Bronchial epithelial cell (primary cell): ENCODE measurements at regions not wholly inside any gene's neighbourhood (a gene's known extent, or its start where the extent isn't known, plus 50 kb on each side); places are given as distances from the start of the nearest gene placed in this dataset.

Experiments used
- DNase-seq: peaks from one replicate; pipeline ENCODE4 v3.0.0-alpha.2; 2010; ENCODE audit warnings: low read depth
- FAIRE-seq: peaks from 2 replicates; lab custom pipeline; 2011; peaks lifted over from hg19 to GRCh38; lab: Jason Lieb, UNC
- H3K27me3 ChIP-seq: 2 replicates; pipeline ENCODE4 v1.5.1; 2011; ENCODE audit warnings: low read length; ENCODE audit not compliant: control insufficient read depth, insufficient read depth
- H3K36me3 ChIP-seq: 2 replicates; pipeline ENCODE4 v1.5.1; 2011; ENCODE audit warnings: low read length; ENCODE audit not compliant: control insufficient read depth, insufficient read depth
- H3K4me3 ChIP-seq: 2 replicates; pipeline ENCODE4 v1.5.1; 2011; ENCODE audit warnings: mild to moderate bottlenecking, low read depth, low read length, control low read depth
- CTCF ChIP-seq: IDR thresholded peaks from 2 replicates; pipeline ENCODE4 v1.5.1; 2011; ENCODE audit warnings: mild to moderate bottlenecking, moderate library complexity, low read length, control low read depth, inconsistent platforms; ENCODE audit not compliant: insufficient read depth, severe bottlenecking

- Histone ChIP-seq H3K36me3 (no peaks in the 10 kb centered on the region), H3K4me3 (no peak overlapping the region), H3K27me3 (no peaks in the 10 kb centered on the region)
- DNase-seq (no peak), FAIRE-seq (no peak)
- no peak for TF ChIP-seq CTCF
Measured at GRCh38 chr4:119861731-119862130, 204.9 kb downstream of the MAD2L1 start.

GRCh38 chr4:119858176-119858575, 208.5 kb downstream of the MAD2L1 start:
- H3K36me3 ChIP-seq = no peaks in the 10 kb centered on the region
- peaks cover 2% of the 10 kb centered on the region for H3K27me3 ChIP-seq
- no peak overlapping the region for H3K4me3 ChIP-seq
- FAIRE-seq (no peak), DNase-seq (peak; percentile 22)
- TF ChIP-seq CTCF = no peak

GRCh38 chr4:119854364-119854763, 212.3 kb downstream of the MAD2L1 start:
- no peak overlapping the region for H3K4me3 ChIP-seq
- DNase-seq (no peak), FAIRE-seq (no peak)
- peaks cover 2% of the 10 kb centered on the region for H3K27me3 ChIP-seq
- TF ChIP-seq CTCF = no peak
- no peaks in the 10 kb centered on the region for H3K36me3 ChIP-seq

GRCh38 chr4:119851649-119852048, 215.0 kb downstream of the MAD2L1 start:
- H3K27me3 ChIP-seq = peaks cover 2% of the 10 kb centered on the region
- no peak for FAIRE-seq
- no peak for TF ChIP-seq CTCF
- DNase-seq = no peak
- H3K36me3 ChIP-seq = no peaks in the 10 kb centered on the region
- no peak overlapping the region for H3K4me3 ChIP-seq

GRCh38 chr4:119841361-119841760, 212.8 kb upstream of the PDE5A start:
- H3K27me3 ChIP-seq = no peaks in the 10 kb centered on the region
- TF ChIP-seq CTCF = no peak
- no peak for FAIRE-seq
- DNase-seq = peak; percentile 12
- no peaks in the 10 kb centered on the region for H3K36me3 ChIP-seq
- no peak overlapping the region for H3K4me3 ChIP-seq

GRCh38 chr4:119835613-119835910, 207.0 kb upstream of the PDE5A start:
- no peak for FAIRE-seq
- DNase-seq = no peak
- no peak overlapping the region for H3K4me3 ChIP-seq
- no peak for TF ChIP-seq CTCF
- H3K27me3 ChIP-seq = no peaks in the 10 kb centered on the region
- no peaks in the 10 kb centered on the region for H3K36me3 ChIP-seq
